Hepatocyte (in vitro differentiated cells): ENCODE measurements at regions not wholly inside any gene's neighbourhood (a gene's known extent, or its start where the extent isn't known, plus 50 kb on each side); places are given as distances from the start of the nearest gene placed in this dataset.

Source experiments
- CTCF ChIP-seq: fragments of 200-600 bp; sonication (generic); IDR thresholded peaks from 2 replicates; pipeline ENCODE4 v1.5.1; 2016; ENCODE audit warnings: antibody characterized with exemption, mild to moderate bottlenecking; ENCODE audit not compliant: poor library complexity
- EZH2 ChIP-seq: fragments of 200-600 bp; sonication (generic); IDR thresholded peaks from 2 replicates; pipeline ENCODE4 v1.6.1; 2016; ENCODE audit warnings: antibody characterized with exemption, mild to moderate bottlenecking, borderline replicate concordance

DNA sequence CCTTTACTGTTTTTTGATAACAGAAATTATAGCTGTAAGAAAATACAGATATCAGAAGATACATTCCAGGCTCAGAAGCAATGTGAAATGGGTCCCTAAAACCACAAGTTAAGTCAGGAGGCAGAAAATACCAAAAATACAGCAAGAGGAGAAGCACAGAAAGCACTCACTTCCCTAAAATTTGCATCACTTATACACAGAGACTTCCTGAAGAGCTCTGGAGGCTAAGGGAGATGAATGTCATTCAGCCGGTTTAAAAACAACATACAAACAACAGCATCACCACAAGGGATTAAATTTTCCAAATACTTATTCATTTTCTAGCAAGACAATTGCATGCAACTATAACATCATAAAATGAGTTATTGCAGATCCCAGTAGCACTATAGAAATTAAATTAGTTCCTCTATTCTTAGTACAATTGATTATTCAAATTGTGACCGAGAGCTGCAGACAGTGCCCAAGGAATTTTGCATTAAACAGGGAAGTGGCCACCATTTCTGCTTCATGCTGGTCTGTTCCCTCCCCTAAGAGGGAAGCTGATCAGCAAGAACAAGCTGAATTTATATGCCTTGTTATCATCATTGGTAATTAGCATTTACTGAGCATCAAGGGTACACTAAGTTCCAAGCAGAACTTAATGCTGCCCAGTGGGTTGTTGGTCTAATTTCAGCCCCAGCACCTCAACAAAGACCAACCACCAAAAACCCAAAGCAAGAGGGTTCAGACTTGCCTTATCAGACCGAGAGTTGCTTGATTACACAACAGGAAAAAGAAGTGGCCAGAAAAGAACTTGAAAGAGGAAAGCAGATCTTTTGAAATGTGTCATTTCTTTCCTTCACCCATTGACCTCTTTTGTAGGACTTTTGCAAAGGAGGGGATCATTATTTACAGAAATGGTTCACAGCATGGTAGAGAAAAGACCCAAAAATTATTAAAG lies 140.7 kb downstream of the KCTD12 start:
- TF ChIP-seq CTCF = no peak
- no peak for TF ChIP-seq EZH2
